NB4 (cell line): ENCODE measurements at regions not wholly inside any gene's neighbourhood (a gene's known extent, or its start where the extent isn't known, plus 50 kb on each side); places are given as distances from the start of the nearest gene placed in this dataset.

Source experiments
- POLR2A ChIP-seq: IDR thresholded peaks from 2 replicates; pipeline ENCODE4 v1.6.1; 2011; ENCODE audit warnings: mild to moderate bottlenecking; ENCODE audit not compliant: insufficient read length; ENCODE audit errors: extremely low read depth
- TF ChIP-seq, protein P1 (sequence below): IDR thresholded peaks from one replicate; pipeline ENCODE4 v1.5.1; 2012; ENCODE audit warnings: low read depth, low read length

DNA sequence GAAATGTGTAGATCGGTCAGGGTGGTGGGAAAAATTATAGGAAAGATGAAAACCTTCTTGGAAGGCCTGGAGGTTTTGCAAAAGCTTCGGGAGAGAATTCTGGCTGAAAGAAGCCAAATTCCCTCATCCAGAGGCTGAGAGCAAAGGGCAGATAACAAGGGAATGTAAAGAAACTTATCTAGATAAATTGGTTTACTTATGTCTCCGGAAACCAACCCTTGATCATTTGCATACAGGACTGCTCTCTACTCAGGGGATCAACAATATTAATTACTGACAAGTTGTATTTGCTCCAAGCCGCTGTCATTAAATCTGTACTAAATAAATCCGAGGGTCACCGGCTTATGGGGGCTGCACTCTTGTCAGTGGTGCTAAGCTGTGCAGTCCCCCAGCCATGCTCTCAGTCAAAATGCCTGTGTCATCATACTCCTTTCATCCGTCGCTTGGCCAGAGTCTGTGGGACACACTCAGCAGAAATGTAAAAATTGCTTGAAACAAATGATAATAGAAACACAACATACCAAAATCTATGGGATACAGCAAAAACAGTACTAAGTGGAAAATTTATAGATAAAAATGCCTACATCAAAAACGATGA lies 715.7 kb downstream of the KCTD8 start:
- TF ChIP-seq, protein P1, sequence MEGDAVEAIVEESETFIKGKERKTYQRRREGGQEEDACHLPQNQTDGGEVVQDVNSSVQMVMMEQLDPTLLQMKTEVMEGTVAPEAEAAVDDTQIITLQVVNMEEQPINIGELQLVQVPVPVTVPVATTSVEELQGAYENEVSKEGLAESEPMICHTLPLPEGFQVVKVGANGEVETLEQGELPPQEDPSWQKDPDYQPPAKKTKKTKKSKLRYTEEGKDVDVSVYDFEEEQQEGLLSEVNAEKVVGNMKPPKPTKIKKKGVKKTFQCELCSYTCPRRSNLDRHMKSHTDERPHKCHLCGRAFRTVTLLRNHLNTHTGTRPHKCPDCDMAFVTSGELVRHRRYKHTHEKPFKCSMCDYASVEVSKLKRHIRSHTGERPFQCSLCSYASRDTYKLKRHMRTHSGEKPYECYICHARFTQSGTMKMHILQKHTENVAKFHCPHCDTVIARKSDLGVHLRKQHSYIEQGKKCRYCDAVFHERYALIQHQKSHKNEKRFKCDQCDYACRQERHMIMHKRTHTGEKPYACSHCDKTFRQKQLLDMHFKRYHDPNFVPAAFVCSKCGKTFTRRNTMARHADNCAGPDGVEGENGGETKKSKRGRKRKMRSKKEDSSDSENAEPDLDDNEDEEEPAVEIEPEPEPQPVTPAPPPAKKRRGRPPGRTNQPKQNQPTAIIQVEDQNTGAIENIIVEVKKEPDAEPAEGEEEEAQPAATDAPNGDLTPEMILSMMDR = no peak
- TF ChIP-seq POLR2A = no peak
